Panc1 (cell line): ENCODE measurements at regions not wholly inside any gene's neighbourhood (a gene's known extent, or its start where the extent isn't known, plus 50 kb on each side); places are given as distances from the start of the nearest gene placed in this dataset.

Experiments
- ATAC-seq: fragments of 200-7000 bp; cut with Tn5 transposase; 2 replicates; pipeline ENCODE4 v1.9.1; 2020; ENCODE audit warnings: mild to moderate bottlenecking, moderate library complexity
- BruUV-seq: library from RNA; stranded (reverse); fragments of 400-500 nt; replicated peaks from 2 replicates; lab custom pipeline; 2021; lab: Mats Ljungman, UMichigan
- CTCF ChIA-PET: fragments of 300-600 bp; sonication (Branson Sonifier 250); formaldehyde crosslinking; loops from one replicate; lab custom pipeline; 2022; ENCODE audit warnings: antibody characterized with exemption; lab: Charles Lee
- POLR2A ChIA-PET: fragments of 300-600 bp; sonication (Branson Sonifier 250); formaldehyde crosslinking; loops from one replicate; lab custom pipeline; 2022; ENCODE audit warnings: antibody characterized with exemption; lab: Charles Lee
- DNase-seq: peaks from one replicate; pipeline ENCODE4 v3.0.0-alpha.2; 2010; ENCODE audit warnings: low read depth, low spot score
- H3K27ac ChIP-seq: 2 replicates; pipeline ENCODE4 v1.5.1; 2011; ENCODE audit warnings: mild to moderate bottlenecking, low read length, inconsistent platforms
- H3K27me3 ChIP-seq: fragments of 200-500 bp; sonication (Bioruptor generic); 2 replicates; pipeline ENCODE4 v1.6.0; 2014; ENCODE audit warnings: low read length, inconsistent platforms; ENCODE audit not compliant: control insufficient read depth, insufficient read depth
- H3K36me3 ChIP-seq: fragments of 200-500 bp; sonication (Bioruptor generic); 2 replicates; pipeline ENCODE4 v1.5.1; 2014; ENCODE audit warnings: inconsistent platforms, mild to moderate bottlenecking, low read length, moderate library complexity; ENCODE audit not compliant: control insufficient read depth, insufficient read depth
- H3K4me1 ChIP-seq: 2 replicates; pipeline ENCODE4 v1.5.1; 2011; ENCODE audit warnings: inconsistent platforms, mild to moderate bottlenecking, low read length, moderate library complexity; ENCODE audit not compliant: control insufficient read depth, insufficient read depth
- H3K4me3 ChIP-seq, 2 experiments: 2 replicates each; pipeline ENCODE4 v1.5.1; 2011 to 2012; ENCODE audit warnings: low read depth in 2 of 2, low read length in 2 of 2, mild to moderate bottlenecking in 2 of 2, inconsistent platforms in 1 of 2, moderate library complexity in 1 of 2
- H3K9me3 ChIP-seq: fragments of 200-500 bp; sonication (Bioruptor generic); 2 replicates; pipeline ENCODE4 v1.5.1; 2014; ENCODE audit warnings: low read depth, mild to moderate bottlenecking, inconsistent platforms, low read length, moderate library complexity; ENCODE audit not compliant: control insufficient read depth, insufficient read depth
- POLR2AphosphoS5 ChIP-seq: IDR thresholded peaks from 2 replicates; pipeline ENCODE4 v1.6.1; 2012; ENCODE audit warnings: mild to moderate bottlenecking, low read depth, low read length, moderate library complexity
- SIN3A ChIP-seq: IDR thresholded peaks from 2 replicates; pipeline ENCODE4 v1.6.1; 2012; ENCODE audit warnings: low read depth, mild to moderate bottlenecking, low read length, moderate library complexity, borderline replicate concordance; ENCODE audit not compliant: insufficient read depth
- TCF7L2 ChIP-seq: IDR thresholded peaks from 2 replicates; pipeline ENCODE4 v1.6.1; 2011; ENCODE audit warnings: mild to moderate bottlenecking, low read depth, low read length, inconsistent platforms
- in situ Hi-C: cut with HindIII; loops from 2 replicates; pipeline ENCODE4 v1.10.0; 2016; ENCODE audit warnings: low sequenced_read_pairs, low pct_unique_long_range_greater_than_20kb
- intact Hi-C: fragments of 100-400 bp; cut with micrococcal nuclease; formaldehyde crosslinking; loops from one replicate; pipeline ENCODE4 v1.10.0; 2022; ENCODE audit not compliant: unreplicated experiment
- TF ChIP-seq, protein P1 (sequence below), 2 experiments: IDR thresholded peaks; 2 replicates each; pipeline ENCODE4 v1.6.1; 2011 to 2012; ENCODE audit warnings: low read depth in 2 of 2, control low read depth in 1 of 2, low read length in 1 of 2, mild to moderate bottlenecking in 1 of 2, moderate library complexity in 1 of 2; ENCODE audit not compliant: insufficient read depth in 1 of 2
- TF ChIP-seq, protein P2 (sequence below): fragments of 450-650 bp; IDR thresholded peaks from 2 replicates; pipeline ENCODE4 v1.5.1; 2017; ENCODE audit warnings: mild to moderate bottlenecking

DNA sequence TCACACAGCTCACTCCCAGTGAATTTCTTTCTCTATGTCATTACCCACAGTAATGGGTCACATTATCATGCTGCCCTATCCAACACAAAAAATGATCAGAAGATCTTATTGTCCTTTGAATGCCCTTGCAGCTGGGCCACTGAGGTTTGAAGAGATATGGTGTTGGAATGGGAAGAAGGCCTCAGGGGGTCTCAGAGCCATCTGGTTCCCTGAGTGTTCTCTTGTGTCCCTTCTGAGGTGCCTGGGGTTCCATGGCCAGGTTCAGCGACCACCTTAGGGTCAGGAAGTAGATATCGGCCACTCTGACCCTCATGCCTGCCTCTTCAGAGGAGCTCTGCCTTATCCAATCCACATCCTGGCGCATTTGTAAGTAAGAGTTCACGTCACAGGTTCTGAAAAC is 232.3 kb downstream of the TJP1 start:
- POLR2A ChIA-PET = interaction anchor here (0.7 kb wide), 1 partner anchor 331 kb away, joined by 11 read pairs; no protein-coding TSS in a partner anchor
- no peak overlapping the region for H3K27ac ChIP-seq
- in situ Hi-C loops (no loop called here), intact Hi-C loops (no loop called here)
- no peaks in the 10 kb centered on the region for H3K9me3 ChIP-seq
- H3K36me3 ChIP-seq = no peaks in the 10 kb centered on the region
- CTCF ChIA-PET = no interaction called here
- TF ChIP-seq, protein P1, sequence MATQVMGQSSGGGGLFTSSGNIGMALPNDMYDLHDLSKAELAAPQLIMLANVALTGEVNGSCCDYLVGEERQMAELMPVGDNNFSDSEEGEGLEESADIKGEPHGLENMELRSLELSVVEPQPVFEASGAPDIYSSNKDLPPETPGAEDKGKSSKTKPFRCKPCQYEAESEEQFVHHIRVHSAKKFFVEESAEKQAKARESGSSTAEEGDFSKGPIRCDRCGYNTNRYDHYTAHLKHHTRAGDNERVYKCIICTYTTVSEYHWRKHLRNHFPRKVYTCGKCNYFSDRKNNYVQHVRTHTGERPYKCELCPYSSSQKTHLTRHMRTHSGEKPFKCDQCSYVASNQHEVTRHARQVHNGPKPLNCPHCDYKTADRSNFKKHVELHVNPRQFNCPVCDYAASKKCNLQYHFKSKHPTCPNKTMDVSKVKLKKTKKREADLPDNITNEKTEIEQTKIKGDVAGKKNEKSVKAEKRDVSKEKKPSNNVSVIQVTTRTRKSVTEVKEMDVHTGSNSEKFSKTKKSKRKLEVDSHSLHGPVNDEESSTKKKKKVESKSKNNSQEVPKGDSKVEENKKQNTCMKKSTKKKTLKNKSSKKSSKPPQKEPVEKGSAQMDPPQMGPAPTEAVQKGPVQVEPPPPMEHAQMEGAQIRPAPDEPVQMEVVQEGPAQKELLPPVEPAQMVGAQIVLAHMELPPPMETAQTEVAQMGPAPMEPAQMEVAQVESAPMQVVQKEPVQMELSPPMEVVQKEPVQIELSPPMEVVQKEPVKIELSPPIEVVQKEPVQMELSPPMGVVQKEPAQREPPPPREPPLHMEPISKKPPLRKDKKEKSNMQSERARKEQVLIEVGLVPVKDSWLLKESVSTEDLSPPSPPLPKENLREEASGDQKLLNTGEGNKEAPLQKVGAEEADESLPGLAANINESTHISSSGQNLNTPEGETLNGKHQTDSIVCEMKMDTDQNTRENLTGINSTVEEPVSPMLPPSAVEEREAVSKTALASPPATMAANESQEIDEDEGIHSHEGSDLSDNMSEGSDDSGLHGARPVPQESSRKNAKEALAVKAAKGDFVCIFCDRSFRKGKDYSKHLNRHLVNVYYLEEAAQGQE (IDR thresholded peaks at IDR 0.05; ENCODE audit: insufficient read depth in 1 of 2, low read depth in 2 of 2, low read length in 1 of 2) = no peak
- no peak for TF ChIP-seq SIN3A
- no TSS peak for BruUV-seq
- ATAC-seq = no peak
- peaks cover 4% of the 10 kb centered on the region; the same call in 1 of the 2 replicates for H3K27me3 ChIP-seq
- DNase-seq = no peak
- H3K4me1 ChIP-seq = no peaks in the 10 kb centered on the region
- H3K4me3 ChIP-seq = no peak overlapping the region

DNA sequence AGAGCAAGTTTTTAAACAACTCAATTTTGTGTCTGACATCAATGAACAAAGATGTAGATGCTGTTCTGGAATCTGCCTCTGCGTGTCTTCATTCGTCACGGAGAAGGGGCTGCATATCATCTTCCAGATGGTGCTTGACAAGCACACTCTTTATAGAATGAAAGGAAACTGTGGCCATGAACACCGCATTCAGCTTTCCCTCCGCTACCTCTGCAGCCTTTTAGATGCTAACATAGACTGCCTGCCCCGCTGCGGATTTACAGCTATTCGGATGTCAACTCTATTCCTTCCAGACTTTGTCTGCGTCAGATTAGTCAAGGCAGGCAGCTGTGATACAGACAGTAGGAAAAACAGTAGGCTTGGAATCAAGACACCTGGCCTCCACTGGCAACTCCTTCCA is 232.9 kb downstream of the TJP1 start:
- in situ Hi-C loops = no loop called here
- TF ChIP-seq, protein P2, sequence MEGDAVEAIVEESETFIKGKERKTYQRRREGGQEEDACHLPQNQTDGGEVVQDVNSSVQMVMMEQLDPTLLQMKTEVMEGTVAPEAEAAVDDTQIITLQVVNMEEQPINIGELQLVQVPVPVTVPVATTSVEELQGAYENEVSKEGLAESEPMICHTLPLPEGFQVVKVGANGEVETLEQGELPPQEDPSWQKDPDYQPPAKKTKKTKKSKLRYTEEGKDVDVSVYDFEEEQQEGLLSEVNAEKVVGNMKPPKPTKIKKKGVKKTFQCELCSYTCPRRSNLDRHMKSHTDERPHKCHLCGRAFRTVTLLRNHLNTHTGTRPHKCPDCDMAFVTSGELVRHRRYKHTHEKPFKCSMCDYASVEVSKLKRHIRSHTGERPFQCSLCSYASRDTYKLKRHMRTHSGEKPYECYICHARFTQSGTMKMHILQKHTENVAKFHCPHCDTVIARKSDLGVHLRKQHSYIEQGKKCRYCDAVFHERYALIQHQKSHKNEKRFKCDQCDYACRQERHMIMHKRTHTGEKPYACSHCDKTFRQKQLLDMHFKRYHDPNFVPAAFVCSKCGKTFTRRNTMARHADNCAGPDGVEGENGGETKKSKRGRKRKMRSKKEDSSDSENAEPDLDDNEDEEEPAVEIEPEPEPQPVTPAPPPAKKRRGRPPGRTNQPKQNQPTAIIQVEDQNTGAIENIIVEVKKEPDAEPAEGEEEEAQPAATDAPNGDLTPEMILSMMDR = no peak
- TF ChIP-seq, protein P1 (IDR thresholded peaks at IDR 0.05; ENCODE audit: insufficient read depth in 1 of 2, low read depth in 2 of 2, low read length in 1 of 2) = no peak
- TF ChIP-seq SIN3A = no peak
- no peak for TF ChIP-seq POLR2AphosphoS5
- no peak for TF ChIP-seq TCF7L2
- ATAC-seq (no peak), DNase-seq (no peak)
- POLR2A ChIA-PET = interaction anchor here (0.5 kb wide), 1 partner anchor 486 kb away, joined by 3 read pairs; no protein-coding TSS in a partner anchor
- BruUV-seq = no TSS peak
- CTCF ChIA-PET = no interaction called here
- Histone ChIP-seq H3K27me3 (peaks cover 4% of the 10 kb centered on the region; the same call in 1 of the 2 replicates), H3K4me3 (no peak overlapping the region), H3K36me3 (no peaks in the 10 kb centered on the region), H3K4me1 (no peaks in the 10 kb centered on the region), H3K27ac (no peak overlapping the region), H3K9me3 (no peaks in the 10 kb centered on the region)
- intact Hi-C loops = no loop called here
